Neural progenitor cell (in vitro differentiated cells): ENCODE measurements at regions not wholly inside any gene's neighbourhood (a gene's known extent, or its start where the extent isn't known, plus 50 kb on each side); places are given as distances from the start of the nearest gene placed in this dataset.

Experiments
- CTCF ChIP-seq: fragments of 200-600 bp; sonication (generic); IDR thresholded peaks from 2 replicates; pipeline ENCODE4 v1.5.1; 2017; ENCODE audit warnings: antibody characterized with exemption, mild to moderate bottlenecking
- EZH2phosphoT487 ChIP-seq: fragments of 200-600 bp; sonication (generic); IDR thresholded peaks from 2 replicates; pipeline ENCODE4 v1.6.1; 2017; ENCODE audit warnings: antibody characterized with exemption

GRCh38 chr16:59686405-59686804 lies 952.3 kb upstream of the GOT2 start:
- TF ChIP-seq CTCF = no peak
- no peak for TF ChIP-seq EZH2phosphoT487
